B cell (primary cell): ENCODE measurements at regions not wholly inside any gene's neighbourhood (a gene's known extent, or its start where the extent isn't known, plus 50 kb on each side); places are given as distances from the start of the nearest gene placed in this dataset.

ENCODE experiments used
- ATAC-seq: fragments of 200-7000 bp; cut with Tn5 transposase; one replicate; pipeline ENCODE4 v1.10.0; 2021; ENCODE audit warnings: low read depth, mild to moderate bottlenecking, moderate number of reproducible peaks, moderate library complexity
- CTCF ChIA-PET: fragments of 350-600 bp; sonication (Branson Sonifier 250); formaldehyde crosslinking; loops from one replicate; lab custom pipeline; 2021; ENCODE audit warnings: antibody characterized with exemption, inconsistent platforms; lab: Charles Lee
- POLR2A ChIA-PET: fragments of 350-600 bp; sonication (Branson Sonifier 250); formaldehyde crosslinking; loops from one replicate; lab custom pipeline; 2021; ENCODE audit warnings: antibody characterized with exemption; lab: Charles Lee
- DNase-seq: peaks from one replicate; pipeline ENCODE4 v3.0.0; 2013
- H2AFZ ChIP-seq: 2 replicates; pipeline ENCODE4 v1.6.1; 2012; ENCODE audit warnings: mild to moderate bottlenecking, low read depth, low read length; ENCODE audit not compliant: insufficient read depth, poor library complexity, severe bottlenecking
- H3K27ac ChIP-seq, 2 donors: 1 replicate in 1 of 2; 2 replicates in 1 of 2; pipeline ENCODE4 v1.5.1; 2012 to 2013; ENCODE audit warnings: low read length in 2 of 2, mild to moderate bottlenecking in 2 of 2, moderate library complexity in 1 of 2
- H3K27me3 ChIP-seq, 4 experiments: fragments of 200-600 bp in 1 of 4; sonication (generic) in 1 of 4; replicated peaks in 1 of 4; 1 replicate in 2 of 4; 2 replicates in 2 of 4; pipeline versions ENCODE4 v1.6.1 to v1.7.0; 2013 to 2016; ENCODE audit warnings: low read length in 3 of 4, mild to moderate bottlenecking in 2 of 4, mixed read lengths in 1 of 4, moderate library complexity in 1 of 4; ENCODE audit not compliant: insufficient read depth in 4 of 4, control insufficient read depth in 3 of 4; ENCODE audit errors: control extremely low read depth in 1 of 4
- H3K36me3 ChIP-seq, 2 experiments: replicated peaks in 1 of 2; 1 replicate in 1 of 2; 2 replicates in 1 of 2; pipeline versions ENCODE4 v1.6.1 to v1.7.1; 2013; ENCODE audit warnings: low read length in 1 of 2; ENCODE audit not compliant: insufficient read depth in 2 of 2, control insufficient read depth in 1 of 2; ENCODE audit errors: control extremely low read depth in 1 of 2, extremely low read depth in 1 of 2
- H3K4me1 ChIP-seq, 2 donors: fragments of 200-600 bp in 1 of 2; sonication (generic) in 1 of 2; 1 replicate in 1 of 2; 2 replicates in 1 of 2; pipeline versions ENCODE4 v1.5.1 to v1.6.1; 2013 to 2017; ENCODE audit warnings: low read length in 2 of 2; ENCODE audit not compliant: control insufficient read depth in 2 of 2, insufficient read depth in 2 of 2
- H3K4me2 ChIP-seq: replicated peaks from 2 replicates; pipeline ENCODE3; 2012; ENCODE audit warnings: mild to moderate bottlenecking, low read depth, low read length; ENCODE audit not compliant: poor library complexity, severe bottlenecking
- H3K4me3 ChIP-seq, 5 experiments: fragments of 200-600 bp in 1 of 5; sonication (generic) in 1 of 5; 1 replicate in 3 of 5; 2 replicates in 2 of 5; pipeline versions ENCODE4 v1.5.1 to v1.7.0; 2011 to 2016; ENCODE audit warnings: low read length in 4 of 5, mild to moderate bottlenecking in 4 of 5, low read depth in 2 of 5, control low read depth in 1 of 5, moderate library complexity in 1 of 5; ENCODE audit not compliant: insufficient read depth in 1 of 5; ENCODE audit errors: control extremely low read depth in 1 of 5, extremely low read depth in 1 of 5
- H3K79me2 ChIP-seq: fragments of 200-600 bp; sonication (generic); one replicate; pipeline ENCODE4 v1.6.0; 2016; ENCODE audit warnings: low read length; ENCODE audit not compliant: control insufficient read depth, insufficient read depth
- H3K9ac ChIP-seq: fragments of 200-600 bp; sonication (generic); 2 replicates; pipeline ENCODE4 v1.6.1; 2017; ENCODE audit warnings: mild to moderate bottlenecking, low read length, moderate library complexity
- H3K9me3 ChIP-seq, 3 donors: one replicate each; pipeline versions ENCODE4 v1.6.1 to v1.7.1; 2013; ENCODE audit warnings: low read length in 2 of 3; ENCODE audit not compliant: control insufficient read depth in 2 of 3, insufficient read depth in 1 of 3; ENCODE audit errors: control extremely low read depth in 1 of 3
- H4K20me1 ChIP-seq: 2 replicates; pipeline ENCODE4 v1.6.0; 2012; ENCODE audit warnings: mild to moderate bottlenecking, low read length; ENCODE audit not compliant: insufficient read depth, control insufficient read depth, poor library complexity, severe bottlenecking
- H3K27ac Mint-ChIP-seq: one replicate; pipeline ENCODE4 v1.8.0; 2021; ENCODE audit warnings: mixed read lengths
- H3K27me3 Mint-ChIP-seq: one replicate; pipeline ENCODE4 v1.8.0; 2021; ENCODE audit warnings: mixed read lengths
- H3K4me1 Mint-ChIP-seq: one replicate; pipeline ENCODE4 v1.8.0; 2021; ENCODE audit warnings: mixed read lengths
- H3K4me3 Mint-ChIP-seq: one replicate; pipeline ENCODE4 v1.8.0; 2021; ENCODE audit warnings: mixed read lengths
- H3K9me3 Mint-ChIP-seq: one replicate; pipeline ENCODE4 v1.8.0; 2022; ENCODE audit warnings: mixed read lengths; ENCODE audit not compliant: insufficient read depth
- CTCF ChIP-seq: fragments of 200-600 bp; IDR thresholded peaks from one replicate; pipeline ENCODE4 v1.8.0; 2022; ENCODE audit warnings: antibody characterized with exemption, mild to moderate bottlenecking
- EZH2 ChIP-seq: IDR thresholded peaks from 2 replicates; pipeline ENCODE4 v1.6.1; 2012; ENCODE audit warnings: borderline replicate concordance, low read depth, mild to moderate bottlenecking, moderate library complexity, low read length; ENCODE audit not compliant: insufficient read depth, poor library complexity, severe bottlenecking
- WGBS: methylation state at CpG from one replicate; pipeline ENCODE4 v1.1.5; 2013; ENCODE audit warnings: missing lambda C conversion rate; ENCODE audit not compliant: insufficient coverage; 5-methylcytosine and 5-hydroxymethylcytosine counted together
- intact Hi-C: fragments of 100-400 bp; cut with micrococcal nuclease; formaldehyde crosslinking; loops from one replicate; pipeline ENCODE4 v1.10.0; 2022

- H2AFZ ChIP-seq: no peak overlapping the region
These were observed 1239.1 kb upstream of the TENM3 start for GRCh38 chr4:181004056-181004455.

More at GRCh38 chr4:181004056-181004455, 1239.1 kb upstream of the TENM3 start:
- no peaks in the 10 kb centered on the region for H3K27me3 Mint-ChIP-seq
- no peaks in the 10 kb centered on the region for H3K9me3 ChIP-seq
- no peak overlapping the region for H3K4me3 ChIP-seq
- ATAC-seq: no peak
- ChIA-PET POLR2A (no interaction called here), CTCF (no interaction called here)
- H3K4me1 ChIP-seq: no peaks in the 10 kb centered on the region
- intact Hi-C loops: no loop called here
- H3K9me3 Mint-ChIP-seq: peaks cover 5% of the 10 kb centered on the region
- H3K4me2 ChIP-seq: no peak overlapping the region
- H3K27ac Mint-ChIP-seq: no peak overlapping the region
- DNase-seq: no peak
- H4K20me1 ChIP-seq: no peaks in the 10 kb centered on the region
- H3K79me2 ChIP-seq: no peaks in the 10 kb centered on the region
- no peaks in the 10 kb centered on the region for H3K36me3 ChIP-seq
- H3K9ac ChIP-seq: no peak overlapping the region
- H3K27ac ChIP-seq: no peak overlapping the region
- H3K27me3 ChIP-seq: no peaks in the 10 kb centered on the region
- TF ChIP-seq EZH2 (no peak), CTCF (no peak)
- WGBS: no CpG with 5 or more reads among the region's 4 CpGs
- no peaks in the 10 kb centered on the region for H3K4me1 Mint-ChIP-seq
- H3K4me3 Mint-ChIP-seq: no peak overlapping the region
